HG03108 (cell line): ENCODE measurements at regions not wholly inside any gene's neighbourhood (a gene's known extent, or its start where the extent isn't known, plus 50 kb on each side); places are given as distances from the start of the nearest gene placed in this dataset.

Source experiments
- ATAC-seq: cut with Tn5 transposase; IDR thresholded peaks from one replicate; pipeline ENCODE4 v1.9.1; 2021; ENCODE audit warnings: moderate library complexity; ENCODE audit not compliant: unreplicated experiment

GRCh38 chr20:39473536-39473935, 511.4 kb downstream of the DHX35 start:
- ATAC-seq = no peak

GRCh38 chr20:39468703-39469102, 506.6 kb downstream of the DHX35 start:
- ATAC-seq = no peak

- ATAC-seq = no peak
Observed at GRCh38 chr20:39464238-39464637, 502.1 kb downstream of the DHX35 start.

GRCh38 chr20:39462416-39462945, 500.3 kb downstream of the DHX35 start:
- ATAC-seq = no peak

- ATAC-seq = no peak
Observed at GRCh38 chr20:39458452-39458851, 496.3 kb downstream of the DHX35 start.

GRCh38 chr20:39453890-39454289, 491.7 kb downstream of the DHX35 start:
- no peak for ATAC-seq

- ATAC-seq = no peak
Observed at GRCh38 chr20:39452583-39453340, 490.6 kb downstream of the DHX35 start.

- no peak for ATAC-seq
Observed at GRCh38 chr20:39451386-39451785, 489.2 kb downstream of the DHX35 start.

- no peak for ATAC-seq
Observed at GRCh38 chr20:39446397-39446796, 484.3 kb downstream of the DHX35 start.

GRCh38 chr20:39445095-39445494, 483.0 kb downstream of the DHX35 start:
- no peak for ATAC-seq

GRCh38 chr20:39433466-39433865, 471.3 kb downstream of the DHX35 start:
- ATAC-seq = no peak

- no peak for ATAC-seq
Observed at GRCh38 chr20:39431091-39431880, 469.1 kb downstream of the DHX35 start.

- no peak for ATAC-seq
Observed at GRCh38 chr20:39429726-39430125, 467.6 kb downstream of the DHX35 start.

GRCh38 chr20:39424962-39425678, 463.0 kb downstream of the DHX35 start:
- ATAC-seq = no peak

GRCh38 chr20:39421571-39422105, 459.5 kb downstream of the DHX35 start:
- no peak for ATAC-seq

GRCh38 chr20:39412091-39412490, 449.9 kb downstream of the DHX35 start:
- no peak for ATAC-seq

- ATAC-seq = no peak
Observed at GRCh38 chr20:39399463-39399862, 437.3 kb downstream of the DHX35 start.

- ATAC-seq = no peak
Observed at GRCh38 chr20:39398656-39399055, 436.5 kb downstream of the DHX35 start.

- no peak for ATAC-seq
Observed at GRCh38 chr20:39397646-39398045, 435.5 kb downstream of the DHX35 start.

GRCh38 chr20:39395478-39396291, 433.5 kb downstream of the DHX35 start:
- no peak for ATAC-seq
